DND-41 (cell line): ENCODE measurements at regions not wholly inside any gene's neighbourhood (a gene's known extent, or its start where the extent isn't known, plus 50 kb on each side); places are given as distances from the start of the nearest gene placed in this dataset.

ENCODE experiments used
- ATAC-seq: fragments of 200-7000 bp; cut with Tn5 transposase; 3 replicates; pipeline ENCODE4 v1.9.1; 2021; ENCODE audit warnings: low read depth; ENCODE audit not compliant: insufficient read depth
- DNase-seq: peaks from one replicate; pipeline ENCODE4 v3.0.0-alpha.2; 2020
- H2AFZ ChIP-seq: 2 replicates; pipeline ENCODE4 v1.6.0; 2012; ENCODE audit warnings: low read depth, low read length
- H3K27ac ChIP-seq: 2 replicates; pipeline ENCODE4 v1.5.1; 2012; ENCODE audit warnings: low read length, inconsistent platforms
- H3K27me3 ChIP-seq: fragments of 200-600 bp; sonication (generic); 2 replicates; pipeline ENCODE4 v1.6.0; 2012; ENCODE audit warnings: low read length, mild to moderate bottlenecking, inconsistent platforms; ENCODE audit not compliant: insufficient read depth, poor library complexity
- H3K36me3 ChIP-seq: 2 replicates; pipeline ENCODE4 v1.5.1; 2012; ENCODE audit warnings: low read length, inconsistent platforms; ENCODE audit not compliant: insufficient read depth
- H3K4me1 ChIP-seq: 2 replicates; pipeline ENCODE4 v1.5.1; 2012; ENCODE audit warnings: mild to moderate bottlenecking, low read length; ENCODE audit not compliant: insufficient read depth
- H3K4me2 ChIP-seq: 2 replicates; pipeline ENCODE4 v1.6.0; 2012; ENCODE audit warnings: mild to moderate bottlenecking, moderate library complexity, low read length, inconsistent platforms; ENCODE audit not compliant: insufficient read depth
- H3K4me3 ChIP-seq, 2 experiments: fragments of 200-600 bp in 1 of 2; shearing (Covaris generic) in 1 of 2; 2 replicates each; pipeline ENCODE4 v1.5.1; 2012 to 2016; ENCODE audit warnings: inconsistent platforms in 2 of 2, low read length in 2 of 2, mild to moderate bottlenecking in 2 of 2, low read depth in 1 of 2, moderate library complexity in 1 of 2
- H3K79me2 ChIP-seq: 2 replicates; pipeline ENCODE4 v1.6.0; 2012; ENCODE audit warnings: low read length, inconsistent platforms; ENCODE audit not compliant: insufficient read depth
- H3K9ac ChIP-seq: 2 replicates; pipeline ENCODE4 v1.6.0; 2012; ENCODE audit warnings: low read depth, mild to moderate bottlenecking, inconsistent platforms, low read length, moderate library complexity
- H3K9me3 ChIP-seq: 2 replicates; pipeline ENCODE4 v1.5.1; 2012; ENCODE audit warnings: low read length, moderate library complexity, mild to moderate bottlenecking, inconsistent platforms; ENCODE audit not compliant: insufficient read depth, severe bottlenecking
- H4K20me1 ChIP-seq: 2 replicates; pipeline ENCODE4 v1.6.0; 2012; ENCODE audit warnings: low read length; ENCODE audit not compliant: insufficient read depth
- CTCF ChIP-seq: IDR thresholded peaks from 2 replicates; pipeline ENCODE4 v1.5.1; 2012; ENCODE audit warnings: borderline replicate concordance, low read length, moderate library complexity, mild to moderate bottlenecking; ENCODE audit not compliant: poor library complexity, severe bottlenecking; ENCODE audit errors: extremely low read depth
- EZH2 ChIP-seq: IDR thresholded peaks from 3 replicates; pipeline ENCODE4 v1.6.1; 2012; ENCODE audit warnings: borderline replicate concordance, low read depth, mild to moderate bottlenecking, moderate library complexity, low read length, inconsistent platforms; ENCODE audit not compliant: severe bottlenecking

DNA sequence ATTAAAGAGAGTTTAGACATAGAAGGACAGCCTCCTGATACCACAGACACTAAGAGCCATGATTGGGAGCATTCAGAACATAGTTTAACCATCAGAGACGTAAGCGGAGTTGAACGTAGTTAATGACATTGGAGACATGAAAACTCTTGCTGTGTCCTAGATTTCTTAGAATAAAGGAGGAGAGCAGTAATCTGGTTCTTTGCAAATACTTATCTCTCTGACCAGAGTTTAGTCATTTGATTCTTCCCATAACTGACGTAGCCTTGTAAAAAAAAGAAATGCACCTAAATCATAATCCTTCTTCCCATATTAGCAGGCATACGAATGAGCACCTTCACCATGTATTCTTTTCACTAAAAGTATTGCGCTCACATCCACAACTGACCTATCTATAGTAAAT is 433.3 kb upstream of the SMC2 start:
- Histone ChIP-seq H3K9ac (no peak overlapping the region), H3K4me1 (no peaks in the 10 kb centered on the region), H3K27me3 (no peaks in the 10 kb centered on the region), H4K20me1 (no peaks in the 10 kb centered on the region), H3K4me2 (no peak overlapping the region), H3K36me3 (no peaks in the 10 kb centered on the region), H3K9me3 (peaks cover 9% of the 10 kb centered on the region), H3K27ac (no peak overlapping the region), H3K79me2 (no peaks in the 10 kb centered on the region), H3K4me3 (no peak overlapping the region), H2AFZ (no peak overlapping the region)
- TF ChIP-seq CTCF (no peak), EZH2 (no peak)
- ATAC-seq (no peak), DNase-seq (no peak)

DNA sequence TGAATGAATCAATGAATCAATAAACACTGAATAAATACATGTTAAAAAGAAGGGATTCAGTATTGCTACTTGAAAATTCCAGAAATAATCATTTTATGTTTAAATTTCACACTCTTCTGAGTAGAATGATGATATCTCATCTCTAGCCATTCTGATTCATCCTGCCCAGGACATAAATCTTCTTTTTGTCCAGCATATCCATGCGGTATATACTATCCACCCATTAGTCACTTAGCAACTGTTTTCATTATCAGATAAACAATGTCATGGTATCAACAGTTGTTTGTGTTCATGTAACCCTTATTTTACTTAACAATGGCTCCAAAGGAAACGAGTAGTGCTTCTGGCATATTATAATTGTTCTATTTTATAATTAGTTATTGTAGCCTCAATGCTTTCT is 432.4 kb upstream of the SMC2 start:
- Histone ChIP-seq H3K9me3 (peaks cover 8% of the 10 kb centered on the region), H3K79me2 (no peaks in the 10 kb centered on the region), H3K36me3 (no peaks in the 10 kb centered on the region), H3K27me3 (no peaks in the 10 kb centered on the region), H3K9ac (no peak overlapping the region), H3K4me2 (no peak overlapping the region), H2AFZ (no peak overlapping the region), H3K4me1 (no peaks in the 10 kb centered on the region), H3K27ac (no peak overlapping the region), H3K4me3 (no peak overlapping the region), H4K20me1 (no peaks in the 10 kb centered on the region)
- no peak for DNase-seq
- no peak for ATAC-seq
- TF ChIP-seq EZH2 (no peak), CTCF (no peak)

- Histone ChIP-seq H3K4me1 (no peaks in the 10 kb centered on the region), H2AFZ (no peak overlapping the region), H3K9ac (no peak overlapping the region), H3K27me3 (no peaks in the 10 kb centered on the region), H4K20me1 (no peaks in the 10 kb centered on the region), H3K79me2 (no peaks in the 10 kb centered on the region), H3K4me2 (no peak overlapping the region), H3K36me3 (no peaks in the 10 kb centered on the region), H3K27ac (no peak overlapping the region), H3K9me3 (no peaks in the 10 kb centered on the region), H3K4me3 (no peak overlapping the region)
- DNase-seq (no peak), ATAC-seq (no peak)
- no peak for TF ChIP-seq CTCF
- TF ChIP-seq EZH2 = no peak
Observed at GRCh38 chr9:103669296-103669695, 424.8 kb upstream of the SMC2 start.

DNA sequence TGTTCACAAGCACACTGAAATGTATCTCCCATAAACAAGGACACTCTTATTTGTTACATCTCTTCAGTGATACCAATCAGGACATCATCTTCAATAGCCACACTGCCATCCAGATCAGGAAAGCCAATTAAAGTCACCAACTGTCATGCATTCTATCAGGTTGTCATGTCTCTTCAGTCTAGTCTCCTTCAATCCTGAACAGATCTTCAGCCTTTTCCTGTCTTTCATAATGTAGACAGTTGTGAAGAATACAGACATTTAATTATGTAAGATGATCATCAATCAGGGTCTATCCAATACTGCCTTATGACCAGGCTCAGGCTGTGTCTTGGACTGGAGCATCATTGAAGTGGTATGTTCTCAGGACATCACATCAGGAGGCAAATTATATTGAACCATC is 419.8 kb upstream of the SMC2 start:
- Histone ChIP-seq H3K27me3 (no peaks in the 10 kb centered on the region), H3K9ac (no peak overlapping the region), H3K79me2 (no peaks in the 10 kb centered on the region), H3K4me3 (no peak overlapping the region), H3K9me3 (no peaks in the 10 kb centered on the region), H3K27ac (no peak overlapping the region), H3K4me2 (no peak overlapping the region), H2AFZ (no peak overlapping the region), H3K4me1 (no peaks in the 10 kb centered on the region), H4K20me1 (no peaks in the 10 kb centered on the region), H3K36me3 (no peaks in the 10 kb centered on the region)
- ATAC-seq (no peak), DNase-seq (no peak)
- TF ChIP-seq CTCF = no peak
- TF ChIP-seq EZH2 = no peak
